HepG2 (cell line): ENCODE measurements at regions not wholly inside any gene's neighbourhood (a gene's known extent, or its start where the extent isn't known, plus 50 kb on each side); places are given as distances from the start of the nearest gene placed in this dataset.

ENCODE experiments used
- ARNTL ChIP-seq: sonication (generic); formaldehyde crosslinking; IDR thresholded peaks from 2 replicates; pipeline ENCODE4 v1.4.0; 2020; ENCODE audit warnings: mild to moderate bottlenecking, missing genetic modification reagents
- ATF3 ChIP-seq: sonication (generic); formaldehyde crosslinking; IDR thresholded peaks from 2 replicates; pipeline ENCODE4 v1.4.0; 2020; ENCODE audit warnings: missing genetic modification reagents
- ATF7-NPFF ChIP-seq: sonication (generic); formaldehyde crosslinking; IDR thresholded peaks from 2 replicates; pipeline ENCODE4 v1.8.1; 2023; ENCODE audit warnings: mild to moderate bottlenecking, low read depth, missing genetic modification reagents, moderate library complexity
- CEBPG ChIP-seq: IDR thresholded peaks from 2 replicates; pipeline ENCODE4 v1.6.1; 2016
- EZH2 ChIP-seq: conservative IDR thresholded peaks from 2 replicates; pipeline ENCODE4 v1.6.1; 2012; ENCODE audit warnings: mild to moderate bottlenecking, low read depth, low read length, moderate library complexity
- FOXC1 ChIP-seq: sonication (generic); formaldehyde crosslinking; IDR thresholded peaks from 2 replicates; pipeline ENCODE4 v1.8.0; 2022; ENCODE audit warnings: mild to moderate bottlenecking, missing genetic modification reagents, borderline replicate concordance
- MYC ChIP-seq: sonication (generic); formaldehyde crosslinking; IDR thresholded peaks from 2 replicates; pipeline ENCODE4 v1.9.0; 2021; ENCODE audit warnings: missing genetic modification reagents, borderline replicate concordance
- NCOA2 ChIP-seq: sonication (generic); formaldehyde crosslinking; IDR thresholded peaks from 2 replicates; pipeline ENCODE4 v1.8.0; 2022; ENCODE audit warnings: inconsistent platforms
- PITX1 ChIP-seq: sonication (generic); formaldehyde crosslinking; IDR thresholded peaks from 2 replicates; pipeline ENCODE4 v1.5.1; 2020; ENCODE audit warnings: mild to moderate bottlenecking, missing genetic modification reagents
- POGK ChIP-seq: sonication (generic); formaldehyde crosslinking; conservative IDR thresholded peaks from 2 replicates; pipeline ENCODE4 v1.8.0; 2022; ENCODE audit warnings: mild to moderate bottlenecking, moderate library complexity, missing genetic modification reagents
- RARA ChIP-seq: IDR thresholded peaks from 2 replicates; pipeline ENCODE4 v1.6.1; 2016; ENCODE audit warnings: missing genetic modification reagents, missing compliant biosample characterization
- TFE3 ChIP-seq: IDR thresholded peaks from 2 replicates; pipeline ENCODE4 v1.6.1; 2016
- U2AF2 ChIP-seq: fragments of 200-400 bp; formaldehyde crosslinking; IDR thresholded peaks from 2 replicates; pipeline ENCODE4 v1.6.1; 2017; ENCODE audit warnings: low read depth, mild to moderate bottlenecking, low read length
- ZBTB42 ChIP-seq: sonication (generic); formaldehyde crosslinking; IDR thresholded peaks from 2 replicates; pipeline ENCODE4 v1.5.0; 2020; ENCODE audit warnings: mild to moderate bottlenecking, missing genetic modification reagents
- ZNF224 ChIP-seq: sonication (generic); formaldehyde crosslinking; IDR thresholded peaks from 2 replicates; pipeline ENCODE4 v1.5.0; 2020; ENCODE audit warnings: mild to moderate bottlenecking, missing genetic modification reagents
- ZNF292 ChIP-seq: sonication (generic); formaldehyde crosslinking; IDR thresholded peaks from 2 replicates; pipeline ENCODE4 v1.8.1; 2022; ENCODE audit warnings: mild to moderate bottlenecking, low read depth, missing genetic modification reagents, borderline replicate concordance
- ZNF547 ChIP-seq: sonication (generic); formaldehyde crosslinking; IDR thresholded peaks from 2 replicates; pipeline ENCODE4 v1.5.1; 2020; ENCODE audit warnings: mild to moderate bottlenecking, missing genetic modification reagents
- ZNF557 ChIP-seq: sonication (generic); formaldehyde crosslinking; IDR thresholded peaks from 2 replicates; pipeline ENCODE4 v1.4.0; 2020; ENCODE audit warnings: missing genetic modification reagents
- ZNF75D ChIP-seq: sonication (generic); formaldehyde crosslinking; IDR thresholded peaks from 2 replicates; pipeline ENCODE4 v1.8.1; 2023; ENCODE audit warnings: missing genetic modification reagents, mild to moderate bottlenecking, borderline replicate concordance
- ZNF816 ChIP-seq: sonication (generic); formaldehyde crosslinking; IDR thresholded peaks from 2 replicates; pipeline ENCODE4 v1.8.0; 2022; ENCODE audit warnings: missing genetic modification reagents, mild to moderate bottlenecking, borderline replicate concordance
- TF ChIP-seq, protein P1 (sequence below): sonication (generic); formaldehyde crosslinking; IDR thresholded peaks from 2 replicates; pipeline ENCODE4 v1.5.0; 2020; ENCODE audit warnings: missing genetic modification reagents, mild to moderate bottlenecking, borderline replicate concordance
- TF ChIP-seq, protein P2 (sequence below): sonication (generic); formaldehyde crosslinking; IDR thresholded peaks from 2 replicates; pipeline ENCODE4 v1.5.1; 2020; ENCODE audit warnings: mild to moderate bottlenecking, missing genetic modification reagents, borderline replicate concordance

DNA sequence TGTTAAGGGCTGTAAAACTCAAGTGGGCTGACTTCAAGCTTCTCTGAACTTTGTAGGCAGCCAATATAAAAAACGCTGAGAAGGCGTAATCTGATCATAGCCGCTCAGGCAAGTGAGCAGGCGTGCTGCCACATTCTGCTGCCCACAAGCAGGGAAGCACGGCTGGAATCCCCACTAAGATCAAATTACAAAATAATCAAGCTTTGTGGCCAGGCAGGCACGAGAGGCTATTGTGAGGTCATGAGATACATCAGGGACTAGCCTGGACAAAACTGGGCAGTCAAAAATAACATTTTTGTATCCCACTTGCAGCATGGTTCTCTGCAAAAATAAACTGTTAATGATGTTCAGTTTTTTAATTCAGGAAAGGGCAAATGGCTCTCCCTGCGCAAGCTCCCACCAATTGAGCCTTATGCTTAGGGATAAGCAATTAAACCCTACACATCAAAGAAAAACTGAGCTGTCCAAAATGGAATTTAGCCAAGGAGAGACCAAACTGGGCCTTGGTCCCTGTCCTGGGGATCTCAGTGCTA, 64.0 kb downstream of the POU5F2 start (continued):
- TF ChIP-seq ZNF75D (CRISPR knock-in tag) = no peak
- TF ChIP-seq ZNF224 = no peak
- no peak for TF ChIP-seq EZH2
- TF ChIP-seq, protein P1, sequence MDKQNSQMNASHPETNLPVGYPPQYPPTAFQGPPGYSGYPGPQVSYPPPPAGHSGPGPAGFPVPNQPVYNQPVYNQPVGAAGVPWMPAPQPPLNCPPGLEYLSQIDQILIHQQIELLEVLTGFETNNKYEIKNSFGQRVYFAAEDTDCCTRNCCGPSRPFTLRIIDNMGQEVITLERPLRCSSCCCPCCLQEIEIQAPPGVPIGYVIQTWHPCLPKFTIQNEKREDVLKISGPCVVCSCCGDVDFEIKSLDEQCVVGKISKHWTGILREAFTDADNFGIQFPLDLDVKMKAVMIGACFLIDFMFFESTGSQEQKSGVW (CRISPR knock-in tag) = no peak
- TF ChIP-seq ZNF557 (CRISPR knock-in tag) = no peak
- TF ChIP-seq FOXC1 = no peak
- TF ChIP-seq ZBTB42 (CRISPR knock-in tag) = no peak
- TF ChIP-seq, protein P2, sequence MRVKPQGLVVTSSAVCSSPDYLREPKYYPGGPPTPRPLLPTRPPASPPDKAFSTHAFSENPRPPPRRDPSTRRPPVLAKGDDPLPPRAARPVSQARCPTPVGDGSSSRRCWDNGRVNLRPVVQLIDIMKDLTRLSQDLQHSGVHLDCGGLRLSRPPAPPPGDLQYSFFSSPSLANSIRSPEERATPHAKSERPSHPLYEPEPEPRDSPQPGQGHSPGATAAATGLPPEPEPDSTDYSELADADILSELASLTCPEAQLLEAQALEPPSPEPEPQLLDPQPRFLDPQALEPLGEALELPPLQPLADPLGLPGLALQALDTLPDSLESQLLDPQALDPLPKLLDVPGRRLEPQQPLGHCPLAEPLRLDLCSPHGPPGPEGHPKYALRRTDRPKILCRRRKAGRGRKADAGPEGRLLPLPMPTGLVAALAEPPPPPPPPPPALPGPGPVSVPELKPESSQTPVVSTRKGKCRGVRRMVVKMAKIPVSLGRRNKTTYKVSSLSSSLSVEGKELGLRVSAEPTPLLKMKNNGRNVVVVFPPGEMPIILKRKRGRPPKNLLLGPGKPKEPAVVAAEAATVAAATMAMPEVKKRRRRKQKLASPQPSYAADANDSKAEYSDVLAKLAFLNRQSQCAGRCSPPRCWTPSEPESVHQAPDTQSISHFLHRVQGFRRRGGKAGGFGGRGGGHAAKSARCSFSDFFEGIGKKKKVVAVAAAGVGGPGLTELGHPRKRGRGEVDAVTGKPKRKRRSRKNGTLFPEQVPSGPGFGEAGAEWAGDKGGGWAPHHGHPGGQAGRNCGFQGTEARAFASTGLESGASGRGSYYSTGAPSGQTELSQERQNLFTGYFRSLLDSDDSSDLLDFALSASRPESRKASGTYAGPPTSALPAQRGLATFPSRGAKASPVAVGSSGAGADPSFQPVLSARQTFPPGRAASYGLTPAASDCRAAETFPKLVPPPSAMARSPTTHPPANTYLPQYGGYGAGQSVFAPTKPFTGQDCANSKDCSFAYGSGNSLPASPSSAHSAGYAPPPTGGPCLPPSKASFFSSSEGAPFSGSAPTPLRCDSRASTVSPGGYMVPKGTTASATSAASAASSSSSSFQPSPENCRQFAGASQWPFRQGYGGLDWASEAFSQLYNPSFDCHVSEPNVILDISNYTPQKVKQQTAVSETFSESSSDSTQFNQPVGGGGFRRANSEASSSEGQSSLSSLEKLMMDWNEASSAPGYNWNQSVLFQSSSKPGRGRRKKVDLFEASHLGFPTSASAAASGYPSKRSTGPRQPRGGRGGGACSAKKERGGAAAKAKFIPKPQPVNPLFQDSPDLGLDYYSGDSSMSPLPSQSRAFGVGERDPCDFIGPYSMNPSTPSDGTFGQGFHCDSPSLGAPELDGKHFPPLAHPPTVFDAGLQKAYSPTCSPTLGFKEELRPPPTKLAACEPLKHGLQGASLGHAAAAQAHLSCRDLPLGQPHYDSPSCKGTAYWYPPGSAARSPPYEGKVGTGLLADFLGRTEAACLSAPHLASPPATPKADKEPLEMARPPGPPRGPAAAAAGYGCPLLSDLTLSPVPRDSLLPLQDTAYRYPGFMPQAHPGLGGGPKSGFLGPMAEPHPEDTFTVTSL (CRISPR knock-in tag) = no peak
- TF ChIP-seq CEBPG (CRISPR knock-in tag) = no peak
- no peak for TF ChIP-seq U2AF2
- TF ChIP-seq ARNTL (CRISPR knock-in tag) = no peak
- no peak for TF ChIP-seq ATF3
- peak; percentile 80 for TF ChIP-seq RARA (CRISPR knock-in tag)
- TF ChIP-seq ZNF816 (CRISPR knock-in tag) = no peak
- no peak for TF ChIP-seq ZNF547 (CRISPR knock-in tag)
- TF ChIP-seq PITX1 (CRISPR knock-in tag) = 0 out of 2 replicates have a peak, but pooled peaks have one; percentile 25
- no peak for TF ChIP-seq MYC (CRISPR knock-in tag)
- 0 out of 2 replicates have a peak, but pooled peaks have one; percentile 28 for TF ChIP-seq ZNF292 (CRISPR knock-in tag)
- 0 out of 2 replicates have a peak, but pooled peaks have one; percentile 30 for TF ChIP-seq POGK
- no peak for TF ChIP-seq ATF7-NPFF (CRISPR knock-in tag)
- TF ChIP-seq NCOA2 (CRISPR knock-in tag) = 0 out of 2 replicates have a peak, but pooled peaks have one; percentile 13
- TF ChIP-seq TFE3 (CRISPR knock-in tag) = no peak
